K562 (cell line): ENCODE measurements at regions not wholly inside any gene's neighbourhood (a gene's known extent, or its start where the extent isn't known, plus 50 kb on each side); places are given as distances from the start of the nearest gene placed in this dataset.

Source experiments
- BCOR ChIP-seq: fragments of 450-650 bp; IDR thresholded peaks from 2 replicates; pipeline ENCODE4 v1.6.1; 2016
- BRD4 ChIP-seq: fragments of 200-600 bp; sonication (generic); IDR thresholded peaks from 2 replicates; pipeline ENCODE4 v1.6.1; 2017; ENCODE audit warnings: inconsistent platforms
- ETV6 ChIP-seq, 3 experiments: fragments of 150-350 bp in 1 of 3; sonication (generic) in 1 of 3; formaldehyde crosslinking in 1 of 3; IDR thresholded peaks; 2 replicates each; pipeline versions ENCODE4 v1.6.1 to v1.8.0; 2014 to 2022; ENCODE audit warnings: borderline replicate concordance in 2 of 3, low read depth in 2 of 3, antibody characterized with exemption in 1 of 3, low read length in 1 of 3, mild to moderate bottlenecking in 1 of 3, missing genetic modification reagents in 1 of 3
- HDGF ChIP-seq: fragments of 450-650 bp; IDR thresholded peaks from 2 replicates; pipeline ENCODE4 v1.6.1; 2016
- HSF4 ChIP-seq: fragments of 250-450 bp; sonication (Bioruptor Pico); IDR thresholded peaks from 2 replicates; pipeline ENCODE4 v2.1.2; 2022; ENCODE audit warnings: mild to moderate bottlenecking, moderate library complexity, borderline replicate concordance
- KHSRP ChIP-seq: fragments of 450-650 bp; IDR thresholded peaks from 2 replicates; pipeline ENCODE4 v1.6.1; 2017
- MAFG ChIP-seq: fragments of 450-650 bp; conservative IDR thresholded peaks from 2 replicates; pipeline ENCODE4 v1.6.1; 2016; ENCODE audit warnings: missing genetic modification characterization, missing compliant biosample characterization
- MIER1 ChIP-seq: fragments of 450-650 bp; IDR thresholded peaks from 2 replicates; pipeline ENCODE4 v1.6.1; 2016; ENCODE audit warnings: antibody characterized with exemption, mild to moderate bottlenecking, low read depth
- NUFIP1 ChIP-seq: fragments of 450-650 bp; IDR thresholded peaks from 2 replicates; pipeline ENCODE4 v1.6.1; 2018; ENCODE audit not compliant: partially characterized antibody
- PBX2 ChIP-seq, 2 experiments: IDR thresholded peaks in 1 of 2; conservative IDR thresholded peaks in 1 of 2; 2 replicates each; pipeline ENCODE4 v1.6.1; 2016; ENCODE audit warnings: low read depth in 2 of 2, mild to moderate bottlenecking in 1 of 2, missing compliant biosample characterization in 1 of 2, missing genetic modification characterization in 1 of 2, moderate library complexity in 1 of 2
- RCOR1 ChIP-seq, 2 experiments: IDR thresholded peaks; 2 replicates each; pipeline ENCODE4 v1.6.1; 2012; ENCODE audit warnings: low read depth in 2 of 2, low read length in 2 of 2, borderline replicate concordance in 1 of 2, improper control_type of control experiment in 1 of 2
- SMAD3 ChIP-seq: fragments of 450-650 bp; formaldehyde crosslinking; conservative IDR thresholded peaks from 2 replicates; pipeline ENCODE4 v1.4.0; 2020; ENCODE audit warnings: mild to moderate bottlenecking
- SMARCA4 ChIP-seq: fragments of 450-650 bp; IDR thresholded peaks from 2 replicates; pipeline ENCODE4 v1.6.1; 2016
- SMARCE1 ChIP-seq: fragments of 450-650 bp; IDR thresholded peaks from 2 replicates; pipeline ENCODE4 v1.7.1; 2016; ENCODE audit warnings: mild to moderate bottlenecking
- STAT5A ChIP-seq: IDR thresholded peaks from 2 replicates; pipeline ENCODE4 v1.6.1; 2012; ENCODE audit warnings: low read length, inconsistent platforms, borderline replicate concordance
- TCFL5 ChIP-seq: fragments of 250-450 bp; sonication (Bioruptor Pico); conservative IDR thresholded peaks from 2 replicates; pipeline ENCODE4 v1.6.1; 2021; ENCODE audit warnings: mild to moderate bottlenecking, moderate library complexity, matching md5 sums
- TFAM ChIP-seq: fragments of 250-450 bp; sonication (Bioruptor Pico); conservative IDR thresholded peaks from 2 replicates; pipeline ENCODE4 v1.5.0; 2021; ENCODE audit warnings: mild to moderate bottlenecking, moderate library complexity
- ZBTB2 ChIP-seq: fragments of 450-650 bp; IDR thresholded peaks from 2 replicates; pipeline ENCODE4 v1.6.1; 2016; ENCODE audit warnings: antibody characterized with exemption
- ZFP36 ChIP-seq: fragments of 150-350 bp; IDR thresholded peaks from 2 replicates; pipeline ENCODE4 v1.6.1; 2018; ENCODE audit warnings: low read length, low read depth; ENCODE audit not compliant: partially characterized antibody
- ZNF436 ChIP-seq: fragments of 250-450, 450-650 bp; sonication (Bioruptor Pico); formaldehyde crosslinking; IDR thresholded peaks from 2 replicates; pipeline ENCODE4 v1.7.0; 2020; ENCODE audit warnings: mild to moderate bottlenecking
- ZNF444 ChIP-seq: fragments of 250-450 bp; sonication (Bioruptor Pico); IDR thresholded peaks from 2 replicates; pipeline ENCODE4 v1.4.0; 2020; ENCODE audit warnings: mild to moderate bottlenecking, moderate library complexity
- ZNF584 ChIP-seq: fragments of 200-800 bp; sonication (Bioruptor generic); IDR thresholded peaks from 2 replicates; pipeline ENCODE4 v1.6.1; 2016; ENCODE audit warnings: low read depth, mild to moderate bottlenecking, missing genetic modification characterization, missing compliant biosample characterization
- ZNF699 ChIP-seq: fragments of 250-450 bp; sonication (Bioruptor Pico); IDR thresholded peaks from 2 replicates; pipeline ENCODE4 v1.8.0; 2021; ENCODE audit warnings: mild to moderate bottlenecking, moderate library complexity; ENCODE audit not compliant: insufficient replicate concordance

GRCh38 chr7:18177129-18177814, 149.6 kb upstream of the PRPS1L1 start (continued):
- TF ChIP-seq BCOR (no peak), RCOR1 (IDR thresholded peaks at IDR 0.05; ENCODE audit: borderline replicate concordance in 1 of 2, low read depth in 2 of 2, low read length in 2 of 2) (no peak), BRD4 (peak; percentile 32; the same call in 1 of the 2 replicates), SMARCE1 (no peak; the same call in 1 of the 2 replicates), SMARCA4 (peak; percentile 68; the same call in 1 of the 2 replicates), SMAD3 (no peak), ZBTB2 (0 out of 2 replicates have a peak, but pooled peaks have one; percentile 9), PBX2 (CRISPR knock-in tag; IDR thresholded peaks at IDR 0.05; ENCODE audit: low read depth) (no peak), PBX2 (tag; conservative IDR thresholded peaks at IDR 0.05; ENCODE audit: low read depth) (peak; percentile 30; the same call in 1 of the 2 replicates), MIER1 (no peak), ZNF584 (no peak), KHSRP (no peak), ZNF444 (CRISPR knock-in tag) (no peak), MAFG (no peak), STAT5A (peak; percentile 59; the same call in 1 of the 2 replicates), TFAM (CRISPR knock-in tag) (no peak), NUFIP1 (no peak), HSF4 (CRISPR knock-in tag) (no peak), ZNF699 (no peak), TCFL5 (CRISPR knock-in tag) (no peak), ZFP36 (no peak), ZNF436 (CRISPR knock-in tag) (no peak), HDGF (no peak), ETV6 (IDR thresholded peaks at IDR 0.05; ENCODE audit: borderline replicate concordance in 1 of 2, low read depth in 2 of 2, low read length in 1 of 2) (no peak), ETV6 (CRISPR knock-in tag; IDR thresholded peaks at IDR 0.05; ENCODE audit: borderline replicate concordance) (no peak)
